CD14-positive monocyte (primary cell): ENCODE measurements at regions not wholly inside any gene's neighbourhood (a gene's known extent, or its start where the extent isn't known, plus 50 kb on each side); places are given as distances from the start of the nearest gene placed in this dataset.

Experiments used
- DNase-seq, 3 donors: peaks; one replicate each; pipeline ENCODE4 v3.0.0-alpha.2; 2011 to 2022
- H2AFZ ChIP-seq: 2 replicates; pipeline ENCODE4 v1.6.0; 2012; ENCODE audit warnings: mild to moderate bottlenecking, low read depth, low read length, inconsistent platforms; ENCODE audit not compliant: insufficient read depth, poor library complexity, severe bottlenecking
- H3K27ac ChIP-seq, 2 donors: 1 replicate in 1 of 2; 2 replicates in 1 of 2; pipeline ENCODE4 v1.5.1; 2012 to 2013; ENCODE audit warnings: low read length in 2 of 2, control low read depth in 1 of 2, inconsistent platforms in 1 of 2, low read depth in 1 of 2, mild to moderate bottlenecking in 1 of 2
- H3K27me3 ChIP-seq, 2 donors: one replicate each; pipeline versions ENCODE4 v1.6.0 to v1.6.1; 2011 to 2013; ENCODE audit warnings: low read length in 2 of 2; ENCODE audit not compliant: control insufficient read depth in 2 of 2, insufficient read depth in 2 of 2
- H3K36me3 ChIP-seq, 2 donors: replicated peaks in 1 of 2; 1 replicate in 1 of 2; 2 replicates in 1 of 2; pipeline versions ENCODE4 v1.5.1 to v1.6.1; 2012 to 2013; ENCODE audit warnings: low read length in 2 of 2, control low read depth in 1 of 2, inconsistent platforms in 1 of 2, mild to moderate bottlenecking in 1 of 2; ENCODE audit not compliant: insufficient read depth in 2 of 2, control insufficient read depth in 1 of 2
- H3K4me1 ChIP-seq, 2 donors: 1 replicate in 1 of 2; 2 replicates in 1 of 2; pipeline versions ENCODE4 v1.5.1 to v1.6.1; 2012 to 2013; ENCODE audit warnings: low read length in 2 of 2, control low read depth in 1 of 2, inconsistent platforms in 1 of 2, mild to moderate bottlenecking in 1 of 2, moderate library complexity in 1 of 2; ENCODE audit not compliant: insufficient read depth in 2 of 2, control insufficient read depth in 1 of 2
- H3K4me2 ChIP-seq: replicated peaks from 2 replicates; pipeline ENCODE3; 2012; ENCODE audit warnings: low read length, moderate library complexity, mild to moderate bottlenecking; ENCODE audit not compliant: poor library complexity, severe bottlenecking; ENCODE audit errors: extremely low read depth
- H3K4me3 ChIP-seq, 3 experiments: fragments of 200-600 bp in 1 of 3; sonication (generic) in 1 of 3; replicated peaks in 1 of 3; 1 replicate in 2 of 3; 2 replicates in 1 of 3; pipeline ENCODE4 v1.5.1; 2011 to 2013; ENCODE audit warnings: low read length in 3 of 3, mild to moderate bottlenecking in 3 of 3, control low read depth in 2 of 3, low read depth in 2 of 3, inconsistent platforms in 1 of 3, moderate library complexity in 1 of 3
- H3K79me2 ChIP-seq: 2 replicates; pipeline ENCODE4 v1.6.0; 2012; ENCODE audit warnings: mild to moderate bottlenecking, control low read depth, inconsistent platforms, low read length, moderate library complexity; ENCODE audit not compliant: insufficient read depth
- H3K9ac ChIP-seq: 2 replicates; pipeline ENCODE4 v1.6.0; 2017; ENCODE audit warnings: low read length, mild to moderate bottlenecking; ENCODE audit not compliant: insufficient read depth, poor library complexity, severe bottlenecking
- H3K9me3 ChIP-seq, 2 donors: replicated peaks in 1 of 2; 1 replicate in 1 of 2; 2 replicates in 1 of 2; pipeline versions ENCODE4 v1.5.1 to v1.6.1; 2012 to 2013; ENCODE audit warnings: low read length in 2 of 2, control low read depth in 1 of 2; ENCODE audit not compliant: control insufficient read depth in 1 of 2, insufficient read depth in 1 of 2
- H4K20me1 ChIP-seq: 2 replicates; pipeline ENCODE4 v1.6.0; 2012; ENCODE audit warnings: mild to moderate bottlenecking, low read length, control low read depth, moderate library complexity; ENCODE audit not compliant: insufficient read depth
- H3K27ac Mint-ChIP-seq, 7 donors: one replicate each; pipeline ENCODE4 v1.8.0; 2020; ENCODE audit warnings: mild to moderate bottlenecking in 7 of 7, mixed read lengths in 7 of 7, moderate library complexity in 6 of 7, inconsistent platforms in 2 of 7
- H3K27me3 Mint-ChIP-seq, 3 donors: one replicate each; pipeline ENCODE4 v1.8.0; 2021 to 2022; ENCODE audit warnings: low read depth in 3 of 3, mild to moderate bottlenecking in 3 of 3, mixed read lengths in 3 of 3, moderate library complexity in 3 of 3, inconsistent platforms in 1 of 3
- H3K36me3 Mint-ChIP-seq, 2 donors: one replicate each; pipeline ENCODE4 v1.8.0; 2020; ENCODE audit warnings: mixed read lengths in 2 of 2, inconsistent platforms in 1 of 2, mild to moderate bottlenecking in 1 of 2
- H3K4me1 Mint-ChIP-seq: one replicate; pipeline ENCODE4 v1.8.0; 2020; ENCODE audit warnings: mild to moderate bottlenecking, mixed read lengths
- H3K4me3 Mint-ChIP-seq, 2 donors: one replicate each; pipeline ENCODE4 v1.8.0; 2020; ENCODE audit warnings: mild to moderate bottlenecking in 2 of 2, mixed read lengths in 2 of 2, moderate library complexity in 1 of 2
- H3K9me3 Mint-ChIP-seq, 7 donors: one replicate each; pipeline ENCODE4 v1.8.0; 2020 to 2022; ENCODE audit warnings: mixed read lengths in 7 of 7, mild to moderate bottlenecking in 6 of 7, moderate library complexity in 6 of 7, inconsistent platforms in 2 of 7
- CTCF ChIP-seq: fragments of 200-600 bp; IDR thresholded peaks from one replicate; pipeline ENCODE4 v1.8.0; 2022; ENCODE audit warnings: antibody characterized with exemption, mild to moderate bottlenecking
- WGBS: methylation state at CpG from one replicate; pipeline ENCODE4 v1.1.5; 2013; ENCODE audit warnings: missing lambda C conversion rate; ENCODE audit not compliant: insufficient coverage; 5-methylcytosine and 5-hydroxymethylcytosine counted together
- intact Hi-C, 2 donors: fragments of 100-400 bp; cut with micrococcal nuclease; formaldehyde crosslinking; loops; one replicate each; pipeline versions ENCODE4 v1.15.0 to v1.15.1; 2023

GRCh38 chr13:110825516-110825915 is 89.4 kb downstream of the ANKRD10 start:
- no peak overlapping the region for H3K9ac ChIP-seq
- Mint-ChIP-seq H3K27me3 (peaks cover 3 to 6% (median 6%) of the 10 kb centered on the region in 3 donors), H3K4me3 (no peak overlapping the region), H3K9me3 (peaks cover 2 to 26% (median 9%) of the 10 kb centered on the region in 7 donors), H3K4me1 (peaks cover 2% of the 10 kb centered on the region), H3K27ac (no peak overlapping the region), H3K36me3 (no peaks in the 10 kb centered on the region)
- no peaks in the 10 kb centered on the region for H3K79me2 ChIP-seq
- peaks cover 0 to 21% of the 10 kb centered on the region in 2 donors for H3K9me3 ChIP-seq
- DNase-seq = no peak
- H3K36me3 ChIP-seq = no peaks in the 10 kb centered on the region
- H3K27ac ChIP-seq = no peak overlapping the region
- WGBS = 87% methylated on average over 13 of the region's 13 CpGs
- TF ChIP-seq CTCF = no peak
- no peak overlapping the region for H2AFZ ChIP-seq
- no peak overlapping the region for H3K4me3 ChIP-seq
- no peaks in the 10 kb centered on the region for H3K27me3 ChIP-seq
- H3K4me2 ChIP-seq = no peak overlapping the region
- H4K20me1 ChIP-seq = no peaks in the 10 kb centered on the region
- intact Hi-C loops = no loop called here
- H3K4me1 ChIP-seq = no peaks in the 10 kb centered on the region

GRCh38 chr13:110826101-110826500 is 88.8 kb downstream of the ANKRD10 start:
- Mint-ChIP-seq H3K36me3 (no peaks in the 10 kb centered on the region), H3K4me3 (no peak overlapping the region), H3K27me3 (peaks cover 3 to 9% (median 6%) of the 10 kb centered on the region in 3 donors), H3K9me3 (peaks cover 2 to 26% (median 9%) of the 10 kb centered on the region in 7 donors), H3K4me1 (peaks cover 2% of the 10 kb centered on the region), H3K27ac (no peak overlapping the region)
- WGBS = 90% methylated on average over 5 of the region's 5 CpGs
- no peak for DNase-seq
- peaks cover 0 to 21% of the 10 kb centered on the region in 2 donors for H3K9me3 ChIP-seq
- no peak overlapping the region for H3K4me2 ChIP-seq
- no peaks in the 10 kb centered on the region for H3K4me1 ChIP-seq
- H2AFZ ChIP-seq = no peak overlapping the region
- TF ChIP-seq CTCF = no peak
- H3K27ac ChIP-seq = no peak overlapping the region
- no peaks in the 10 kb centered on the region for H4K20me1 ChIP-seq
- H3K9ac ChIP-seq = no peak overlapping the region
- H3K79me2 ChIP-seq = no peaks in the 10 kb centered on the region
- H3K36me3 ChIP-seq = no peaks in the 10 kb centered on the region
- H3K27me3 ChIP-seq = no peaks in the 10 kb centered on the region
- intact Hi-C loops = no loop called here
- no peak overlapping the region for H3K4me3 ChIP-seq
